IMR-90 (cell line): ENCODE measurements at regions not wholly inside any gene's neighbourhood (a gene's known extent, or its start where the extent isn't known, plus 50 kb on each side); places are given as distances from the start of the nearest gene placed in this dataset.

Source experiments
- ATAC-seq: fragments of 200-7000 bp; cut with Tn5 transposase; 2 replicates; pipeline ENCODE4 v1.9.1; 2020; ENCODE audit warnings: low read depth, mild to moderate bottlenecking, moderate library complexity
- BruUV-seq: library from RNA; stranded (reverse); fragments of 400-500 nt; replicated peaks from 2 replicates; lab custom pipeline; 2021; lab: Mats Ljungman, UMichigan
- CTCF ChIA-PET: fragments of 300-600 bp; formaldehyde crosslinking; extraction: SDS; loops from one replicate; lab custom pipeline; 2021; ENCODE audit warnings: antibody characterized with exemption; lab: Yijun Ruan, JAX
- POLR2A ChIA-PET: fragments of 300-600 bp; sonication (Branson Sonifier 250); formaldehyde crosslinking; loops from one replicate; lab custom pipeline; 2022; ENCODE audit warnings: antibody characterized with exemption; ENCODE audit not compliant: unreplicated experiment; lab: Charles Lee
- DNase-seq: peaks from one replicate; pipeline ENCODE4 v3.0.0; 2013
- H2AFZ ChIP-seq: replicated peaks from 2 replicates; pipeline ENCODE3; 2013; ENCODE audit warnings: low read length, mild to moderate bottlenecking; ENCODE audit not compliant: poor library complexity
- H2AK5ac ChIP-seq: 2 replicates; pipeline ENCODE4 v1.6.1; 2013; ENCODE audit warnings: low read depth, low read length, inconsistent platforms
- H2AK9ac ChIP-seq: replicated peaks from 2 replicates; pipeline ENCODE3; 2013; ENCODE audit warnings: mild to moderate bottlenecking, low read depth, low read length, moderate library complexity; ENCODE audit not compliant: poor library complexity
- H2BK120ac ChIP-seq: 2 replicates; pipeline ENCODE4 v1.6.1; 2013; ENCODE audit warnings: low read depth, low read length, inconsistent platforms
- H2BK15ac ChIP-seq: 3 replicates; pipeline ENCODE4 v1.6.1; 2013; ENCODE audit warnings: low read depth, low read length, inconsistent platforms
- H2BK20ac ChIP-seq: 2 replicates; pipeline ENCODE4 v1.6.1; 2013; ENCODE audit warnings: low read depth, mild to moderate bottlenecking, inconsistent platforms, low read length, moderate library complexity
- H2BK5ac ChIP-seq: 2 replicates; pipeline ENCODE4 v1.6.1; 2013; ENCODE audit warnings: mild to moderate bottlenecking, low read depth, low read length, inconsistent platforms; ENCODE audit not compliant: poor library complexity, severe bottlenecking
- H3K14ac ChIP-seq: replicated peaks from 2 replicates; pipeline ENCODE4 v1.6.1; 2013; ENCODE audit warnings: low read depth, low read length, inconsistent platforms
- H3K18ac ChIP-seq: 2 replicates; pipeline ENCODE4 v1.6.1; 2013; ENCODE audit warnings: low read depth, low read length, control low read depth
- H3K23ac ChIP-seq: 2 replicates; pipeline ENCODE4 v1.6.1; 2013; ENCODE audit warnings: low read depth, low read length, inconsistent platforms
- H3K27ac ChIP-seq: 2 replicates; pipeline ENCODE4 v1.5.1; 2013; ENCODE audit warnings: mild to moderate bottlenecking, control low read depth, low read length; ENCODE audit not compliant: insufficient read depth
- H3K27me3 ChIP-seq: 2 replicates; pipeline ENCODE4 v1.6.1; 2013; ENCODE audit warnings: low read length; ENCODE audit not compliant: control insufficient read depth, insufficient read depth
- H3K36me3 ChIP-seq: 2 replicates; pipeline ENCODE4 v1.6.1; 2013; ENCODE audit warnings: low read length, mixed read lengths; ENCODE audit not compliant: control insufficient read depth, insufficient read depth
- H3K4ac ChIP-seq: 2 replicates; pipeline ENCODE4 v1.6.1; 2013; ENCODE audit warnings: low read depth, low read length, inconsistent platforms
- H3K4me1 ChIP-seq: 2 replicates; pipeline ENCODE4 v1.6.1; 2013; ENCODE audit warnings: low read length, mixed read lengths; ENCODE audit not compliant: control insufficient read depth, insufficient read depth
- H3K4me2 ChIP-seq: 2 replicates; pipeline ENCODE4 v1.6.1; 2013; ENCODE audit warnings: low read depth, mild to moderate bottlenecking, control low read depth, low read length, moderate library complexity
- H3K4me3 ChIP-seq: 2 replicates; pipeline ENCODE4 v1.5.1; 2013; ENCODE audit warnings: low read depth, mild to moderate bottlenecking, control low read depth, low read length, moderate library complexity; ENCODE audit not compliant: insufficient read depth
- H3K56ac ChIP-seq: 2 replicates; pipeline ENCODE4 v1.6.1; 2013; ENCODE audit warnings: low read length, inconsistent platforms; ENCODE audit not compliant: insufficient read depth; ENCODE audit errors: extremely low read depth
- H3K79me1 ChIP-seq, 2 experiments: 2 replicates each; pipeline ENCODE4 v1.6.1; 2013; ENCODE audit warnings: low read length in 2 of 2, inconsistent platforms in 1 of 2, low read depth in 1 of 2
- H3K9ac ChIP-seq: 2 replicates; pipeline ENCODE4 v1.6.1; 2013; ENCODE audit warnings: low read depth, low read length, control low read depth
- H3K9me1 ChIP-seq: 2 replicates; pipeline ENCODE4 v1.6.1; 2013; ENCODE audit warnings: low read length, inconsistent platforms; ENCODE audit not compliant: insufficient read depth
- H3K9me3 ChIP-seq: 2 replicates; pipeline ENCODE4 v1.6.1; 2013; ENCODE audit warnings: low read length; ENCODE audit not compliant: control insufficient read depth, insufficient read depth
- H4K20me1 ChIP-seq: 2 replicates; pipeline ENCODE4 v1.6.1; 2013; ENCODE audit warnings: low read length, inconsistent platforms; ENCODE audit not compliant: insufficient read depth
- H4K5ac ChIP-seq: 2 replicates; pipeline ENCODE4 v1.6.1; 2013; ENCODE audit warnings: mild to moderate bottlenecking, low read depth, low read length, control low read depth
- H4K8ac ChIP-seq, 2 experiments: 2 replicates each; pipeline ENCODE4 v1.6.1; 2013; ENCODE audit warnings: low read depth in 2 of 2, low read length in 2 of 2, control low read depth in 1 of 2, inconsistent platforms in 1 of 2
- H4K91ac ChIP-seq: 2 replicates; pipeline ENCODE4 v1.6.1; 2013; ENCODE audit warnings: low read depth, low read length, inconsistent platforms; ENCODE audit not compliant: insufficient read depth
- CEBPB ChIP-seq: IDR thresholded peaks from 2 replicates; pipeline ENCODE4 v1.6.1; 2012; ENCODE audit warnings: low read depth, low read length, improper control_type of control experiment
- MAFK ChIP-seq: IDR thresholded peaks from 2 replicates; pipeline ENCODE4 v1.6.1; 2012; ENCODE audit warnings: low read depth, low read length, improper control_type of control experiment
- MXI1 ChIP-seq: IDR thresholded peaks from 2 replicates; pipeline ENCODE4 v1.6.1; 2012; ENCODE audit warnings: low read depth, mild to moderate bottlenecking, low read length, moderate library complexity, borderline replicate concordance
- NFE2L2 ChIP-seq: fragments of 150-350 bp; IDR thresholded peaks from 2 replicates; pipeline ENCODE4 v1.6.1; 2016; ENCODE audit warnings: low read depth, mild to moderate bottlenecking, low read length
- RFX5 ChIP-seq: IDR thresholded peaks from 2 replicates; pipeline ENCODE4 v1.8.0; 2012; ENCODE audit warnings: low read depth, mild to moderate bottlenecking, low read length, moderate library complexity
- WGBS, 2 experiments: methylation state at CpG; one replicate each; pipeline versions ENCODE4 v1.1.5 to v1.1.7; 2013; ENCODE audit warnings: missing lambda C conversion rate in 2 of 2; ENCODE audit not compliant: insufficient read length in 1 of 2; ENCODE audit errors: extremely low coverage in 2 of 2; 5-methylcytosine and 5-hydroxymethylcytosine counted together
- dilution Hi-C: fragments of 300-500 bp; cut with HindIII; formaldehyde crosslinking; loops from one replicate; pipeline ENCODE4 v1.14.3; 2018; ENCODE audit warnings: low sequenced_read_pairs; ENCODE audit not compliant: unreplicated experiment
- in situ Hi-C: fragments of 300-500 bp; cut with MboI; formaldehyde crosslinking; loops from 3 replicates; pipeline ENCODE4 v1.14.3; 2019; ENCODE audit warnings: low sequenced_read_pairs, inconsistent platforms, mixed read lengths
- intact Hi-C: fragments of 100-400 bp; cut with micrococcal nuclease; formaldehyde crosslinking; loops from 2 replicates; pipeline ENCODE4 v1.10.0; 2022
- TF ChIP-seq, protein P1 (sequence below): conservative IDR thresholded peaks from 2 replicates; pipeline ENCODE4 v1.5.1; 2012; ENCODE audit warnings: mild to moderate bottlenecking, low read depth, low read length, improper control_type of control experiment

DNA sequence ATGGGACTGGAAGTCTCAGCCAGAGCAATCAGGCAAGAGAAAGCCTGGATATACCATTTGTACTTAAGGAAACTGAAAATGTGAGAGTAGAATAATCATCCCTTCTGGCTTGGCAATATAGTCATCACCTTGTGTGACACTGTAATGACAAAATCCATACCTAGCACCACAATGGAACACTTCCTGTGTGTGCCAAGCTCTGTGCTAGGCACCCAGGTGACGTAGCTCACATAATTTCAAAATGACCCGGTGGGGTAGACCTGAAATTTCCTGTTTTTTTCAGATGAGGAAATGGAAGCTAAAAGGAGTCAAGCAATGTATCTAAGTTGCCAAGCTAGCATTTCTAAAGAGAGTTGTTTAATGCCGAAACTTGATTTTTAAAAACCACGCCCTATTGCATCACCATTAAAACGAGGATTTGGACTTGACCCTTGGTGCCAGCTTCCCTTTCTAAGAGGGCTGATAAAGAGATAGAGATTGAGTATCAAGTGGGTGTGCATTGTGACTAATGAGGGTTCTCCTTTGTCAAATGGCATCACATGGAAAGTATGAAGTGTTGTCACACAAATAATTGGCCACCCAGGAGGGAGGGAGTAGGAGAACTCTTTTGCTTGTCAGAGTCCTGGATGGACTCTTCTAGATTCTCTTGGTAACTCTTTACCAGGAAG lies 141.3 kb upstream of the PDZRN3 start:
- Histone ChIP-seq H3K4me3 (no peak overlapping the region), H3K36me3 (no peaks in the 10 kb centered on the region), H3K9me3 (0 out of 2 replicates have a peak, but pooled peaks cover 2% of the 10 kb centered on the region), H4K91ac (peak overlapping the region; percentile 76), H3K18ac (peak overlapping the region; percentile 94), H2BK15ac (peak overlapping the region; percentile 82; the same call in 2 of the 3 replicates), H2AK9ac (no peak overlapping the region), H4K8ac (peak overlapping the region; percentile 75 to 88), H3K27ac (peak overlapping the region; percentile 81; the same call in 1 of the 2 replicates), H3K9ac (no peak overlapping the region), H3K4me1 (peaks cover 8% of the 10 kb centered on the region), H3K14ac (peak overlapping the region; percentile 92), H3K4ac (peak overlapping the region; percentile 98), H3K4me2 (peak overlapping the region; percentile 85), H2BK5ac (peak overlapping the region; percentile 98), H2BK120ac (peak overlapping the region; percentile 99), H2AFZ (peak overlapping the region; percentile 48), H3K9me1 (peaks cover 5% of the 10 kb centered on the region; the same call in 1 of the 2 replicates), H4K20me1 (no peaks in the 10 kb centered on the region), H3K27me3 (no peaks in the 10 kb centered on the region), H4K5ac (peak overlapping the region; percentile 77), H3K56ac (peak overlapping the region; percentile 69), H2AK5ac (peak overlapping the region; percentile 92; the same call in 1 of the 2 replicates), H3K79me1 (no peaks in the 10 kb centered on the region), H2BK20ac (peak overlapping the region; percentile 94), H3K23ac (peak overlapping the region; percentile 97)
- no TSS peak for BruUV-seq
- peak; percentile 31 for ATAC-seq
- dilution Hi-C loops: no loop called here
- DNase-seq: no peak
- intact Hi-C loops: loop anchor here (1.0 kb wide), 1 partner anchor 141 kb away; no protein-coding TSS in a partner anchor
- in situ Hi-C loops: no loop called here
- CTCF ChIA-PET: interaction anchor here (0.6 kb wide), 1 partner anchor 173 kb away, joined by 3 read pairs; no protein-coding TSS in a partner anchor
- POLR2A ChIA-PET: no interaction called here
- WGBS, 2 experiments: no CpG with 5 or more reads among the region's 5 CpGs
- TF ChIP-seq RFX5 (no peak), CEBPB (peak; percentile 82), NFE2L2 (no peak), MAFK (no peak), MXI1 (no peak)
- TF ChIP-seq, protein P1, sequence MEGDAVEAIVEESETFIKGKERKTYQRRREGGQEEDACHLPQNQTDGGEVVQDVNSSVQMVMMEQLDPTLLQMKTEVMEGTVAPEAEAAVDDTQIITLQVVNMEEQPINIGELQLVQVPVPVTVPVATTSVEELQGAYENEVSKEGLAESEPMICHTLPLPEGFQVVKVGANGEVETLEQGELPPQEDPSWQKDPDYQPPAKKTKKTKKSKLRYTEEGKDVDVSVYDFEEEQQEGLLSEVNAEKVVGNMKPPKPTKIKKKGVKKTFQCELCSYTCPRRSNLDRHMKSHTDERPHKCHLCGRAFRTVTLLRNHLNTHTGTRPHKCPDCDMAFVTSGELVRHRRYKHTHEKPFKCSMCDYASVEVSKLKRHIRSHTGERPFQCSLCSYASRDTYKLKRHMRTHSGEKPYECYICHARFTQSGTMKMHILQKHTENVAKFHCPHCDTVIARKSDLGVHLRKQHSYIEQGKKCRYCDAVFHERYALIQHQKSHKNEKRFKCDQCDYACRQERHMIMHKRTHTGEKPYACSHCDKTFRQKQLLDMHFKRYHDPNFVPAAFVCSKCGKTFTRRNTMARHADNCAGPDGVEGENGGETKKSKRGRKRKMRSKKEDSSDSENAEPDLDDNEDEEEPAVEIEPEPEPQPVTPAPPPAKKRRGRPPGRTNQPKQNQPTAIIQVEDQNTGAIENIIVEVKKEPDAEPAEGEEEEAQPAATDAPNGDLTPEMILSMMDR: no peak
